GM20000 (cell line): ENCODE measurements at regions not wholly inside any gene's neighbourhood (a gene's known extent, or its start where the extent isn't known, plus 50 kb on each side); places are given as distances from the start of the nearest gene placed in this dataset.

ENCODE experiments used
- DNase-seq: peaks from one replicate; pipeline ENCODE4 v3.0.0; 2012; ENCODE audit warnings: low spot score
- TF ChIP-seq, protein P1 (sequence below): IDR thresholded peaks from 2 replicates; pipeline ENCODE4 v1.5.1; 2012; ENCODE audit warnings: mild to moderate bottlenecking, control low read depth; ENCODE audit errors: extremely low read depth, missing control alignments

DNA sequence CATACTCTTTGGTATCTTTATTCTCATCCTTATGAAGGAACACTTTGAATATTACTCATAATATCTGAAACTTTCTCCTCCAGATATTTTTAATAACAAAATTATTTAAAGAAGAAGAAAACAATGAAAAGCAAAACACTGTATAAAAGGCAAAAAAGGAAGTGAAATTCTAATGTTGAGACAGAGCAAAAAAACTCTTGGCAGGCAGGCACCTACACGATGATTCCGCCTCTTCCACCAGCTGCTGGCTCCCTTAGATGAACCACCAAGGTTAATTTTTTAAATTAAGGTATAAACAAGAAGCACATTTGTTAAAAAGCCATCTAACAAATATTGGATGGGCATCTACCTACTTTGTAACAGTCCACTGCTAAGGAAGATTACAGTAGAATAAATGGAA, 434.7 kb downstream of the EPHA4 start:
- DNase-seq: no peak
- TF ChIP-seq, protein P1, sequence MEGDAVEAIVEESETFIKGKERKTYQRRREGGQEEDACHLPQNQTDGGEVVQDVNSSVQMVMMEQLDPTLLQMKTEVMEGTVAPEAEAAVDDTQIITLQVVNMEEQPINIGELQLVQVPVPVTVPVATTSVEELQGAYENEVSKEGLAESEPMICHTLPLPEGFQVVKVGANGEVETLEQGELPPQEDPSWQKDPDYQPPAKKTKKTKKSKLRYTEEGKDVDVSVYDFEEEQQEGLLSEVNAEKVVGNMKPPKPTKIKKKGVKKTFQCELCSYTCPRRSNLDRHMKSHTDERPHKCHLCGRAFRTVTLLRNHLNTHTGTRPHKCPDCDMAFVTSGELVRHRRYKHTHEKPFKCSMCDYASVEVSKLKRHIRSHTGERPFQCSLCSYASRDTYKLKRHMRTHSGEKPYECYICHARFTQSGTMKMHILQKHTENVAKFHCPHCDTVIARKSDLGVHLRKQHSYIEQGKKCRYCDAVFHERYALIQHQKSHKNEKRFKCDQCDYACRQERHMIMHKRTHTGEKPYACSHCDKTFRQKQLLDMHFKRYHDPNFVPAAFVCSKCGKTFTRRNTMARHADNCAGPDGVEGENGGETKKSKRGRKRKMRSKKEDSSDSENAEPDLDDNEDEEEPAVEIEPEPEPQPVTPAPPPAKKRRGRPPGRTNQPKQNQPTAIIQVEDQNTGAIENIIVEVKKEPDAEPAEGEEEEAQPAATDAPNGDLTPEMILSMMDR: no peak

DNA sequence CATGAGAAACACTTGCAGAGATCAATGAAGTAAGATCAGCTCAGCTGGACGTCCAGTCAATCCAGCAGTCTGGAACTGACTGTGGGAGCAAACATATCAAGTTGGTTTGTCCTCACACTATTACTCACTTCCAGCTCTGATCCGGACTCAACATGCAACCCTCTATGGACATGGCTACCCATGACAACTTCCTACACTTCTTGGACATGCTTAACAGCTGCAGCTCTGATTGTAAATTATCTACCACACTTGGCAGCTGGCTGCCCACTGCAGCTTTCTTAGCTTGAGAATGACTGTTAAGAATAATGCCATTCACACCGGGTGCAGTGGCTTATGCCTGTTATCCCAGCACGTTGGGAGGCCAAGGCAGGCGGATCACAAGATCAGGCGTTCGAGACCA, 429.8 kb downstream of the EPHA4 start:
- DNase-seq: no peak
- TF ChIP-seq, protein P1: no peak

DNA sequence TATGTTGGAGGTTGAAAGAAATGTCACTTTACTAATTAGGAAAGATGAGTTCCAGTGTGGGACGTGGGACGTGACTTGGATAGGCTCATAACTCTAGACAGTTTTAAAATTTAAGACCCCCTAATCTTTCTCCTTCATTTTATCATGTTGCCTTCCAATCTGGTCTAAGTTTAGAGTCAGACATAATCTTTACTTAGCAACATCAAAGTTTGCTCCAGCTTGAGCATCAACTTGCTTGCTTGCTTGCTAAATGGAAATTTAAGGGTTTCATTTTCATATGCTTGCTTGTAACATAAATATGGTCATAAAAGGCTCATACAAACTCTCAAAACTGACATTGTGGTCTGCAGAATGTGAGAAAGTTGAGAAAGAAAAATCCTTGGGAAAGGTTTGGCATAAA, 428.9 kb downstream of the EPHA4 start:
- TF ChIP-seq, protein P1: no peak
- no peak for DNase-seq

GRCh38 chr2:221144909-221145308, 427.2 kb downstream of the EPHA4 start:
- no peak for DNase-seq
- TF ChIP-seq, protein P1: no peak

- TF ChIP-seq, protein P1: no peak
- DNase-seq: no peak
These were observed 426.7 kb downstream of the EPHA4 start for GRCh38 chr2:221145396-221145795.

GRCh38 chr2:221153226-221153625, 418.9 kb downstream of the EPHA4 start:
- TF ChIP-seq, protein P1: no peak
- DNase-seq: no peak

DNA sequence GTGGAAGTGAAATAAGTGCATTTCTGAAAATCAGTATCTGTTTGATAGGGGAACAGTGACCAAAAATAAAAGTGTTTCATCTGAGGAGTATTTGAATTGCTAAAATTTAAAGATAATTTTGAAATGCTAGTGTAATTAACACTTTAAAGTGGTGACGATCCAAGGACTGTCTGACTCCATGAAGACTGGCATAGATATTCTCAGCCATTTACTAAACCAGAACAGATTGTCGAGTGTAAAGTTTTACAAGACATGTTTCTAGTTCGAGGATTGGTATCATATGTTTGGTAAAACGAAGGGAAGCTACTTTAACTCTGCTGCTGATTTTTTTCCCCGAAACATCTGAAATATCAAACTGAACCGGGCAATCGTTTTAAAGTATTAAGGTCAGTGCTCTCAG, 417.9 kb downstream of the EPHA4 start:
- TF ChIP-seq, protein P1: no peak
- no peak for DNase-seq
